ENCODE measurements at regions not wholly inside any gene's neighbourhood (a gene's known extent, or its start where the extent isn't known, plus 50 kb on each side); places are given as distances from the start of the nearest gene placed in this dataset.

DNA sequence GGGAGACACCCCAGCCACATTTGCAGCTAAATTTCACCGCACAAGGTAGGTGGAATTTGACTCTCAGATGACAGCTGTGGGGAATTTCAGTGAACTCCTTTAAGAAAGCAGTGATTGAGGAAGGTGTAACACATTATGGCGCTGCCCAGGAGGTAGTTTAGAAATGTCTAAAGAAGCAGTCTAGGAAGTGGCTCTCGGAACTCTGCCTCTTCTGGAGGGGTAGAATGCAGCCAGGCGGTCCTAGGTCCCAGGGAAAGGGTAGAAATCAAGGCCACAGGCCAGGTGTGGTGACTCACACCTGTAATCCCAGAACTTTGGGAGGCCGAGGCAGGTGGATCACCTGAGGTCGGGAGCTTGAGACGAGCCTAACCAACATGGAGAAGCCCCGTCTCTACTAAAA, 179.0 kb upstream of the HAAO start:
- H3K9me3 ChIP-seq: no peaks in the 10 kb centered on the region
- no peak overlapping the region for H3K27ac ChIP-seq
- DNase-seq: no peak
- no peaks in the 10 kb centered on the region for H3K36me3 ChIP-seq
- H3K4me1 ChIP-seq: peaks cover 14 to 23% (median 19%) of the 10 kb centered on the region in 4 donors
- 80 to 100% methylated on average over 3 to 8 of the region's 8 CpGs for WGBS, 2 donors (ENCODE audit: low coverage in 1 of 2)
- H3K4me3 ChIP-seq: no peak overlapping the region
- no peaks in the 10 kb centered on the region for H3K27me3 ChIP-seq
- intact Hi-C loops (cut with DNase I; ENCODE audit: low total_unique reads): loop anchor here (10.0 kb wide), 1 partner anchor 513 kb away; no protein-coding TSS in a partner anchor
- TF ChIP-seq EP300 (IDR thresholded peaks at IDR 0.05; ENCODE audit: low read depth) (no peak), POLR2A (IDR thresholded peaks at IDR 0.05) (no peak), POLR2AphosphoS5 (IDR thresholded peaks at IDR 0.05) (no peak)
- TF ChIP-seq, protein P1, sequence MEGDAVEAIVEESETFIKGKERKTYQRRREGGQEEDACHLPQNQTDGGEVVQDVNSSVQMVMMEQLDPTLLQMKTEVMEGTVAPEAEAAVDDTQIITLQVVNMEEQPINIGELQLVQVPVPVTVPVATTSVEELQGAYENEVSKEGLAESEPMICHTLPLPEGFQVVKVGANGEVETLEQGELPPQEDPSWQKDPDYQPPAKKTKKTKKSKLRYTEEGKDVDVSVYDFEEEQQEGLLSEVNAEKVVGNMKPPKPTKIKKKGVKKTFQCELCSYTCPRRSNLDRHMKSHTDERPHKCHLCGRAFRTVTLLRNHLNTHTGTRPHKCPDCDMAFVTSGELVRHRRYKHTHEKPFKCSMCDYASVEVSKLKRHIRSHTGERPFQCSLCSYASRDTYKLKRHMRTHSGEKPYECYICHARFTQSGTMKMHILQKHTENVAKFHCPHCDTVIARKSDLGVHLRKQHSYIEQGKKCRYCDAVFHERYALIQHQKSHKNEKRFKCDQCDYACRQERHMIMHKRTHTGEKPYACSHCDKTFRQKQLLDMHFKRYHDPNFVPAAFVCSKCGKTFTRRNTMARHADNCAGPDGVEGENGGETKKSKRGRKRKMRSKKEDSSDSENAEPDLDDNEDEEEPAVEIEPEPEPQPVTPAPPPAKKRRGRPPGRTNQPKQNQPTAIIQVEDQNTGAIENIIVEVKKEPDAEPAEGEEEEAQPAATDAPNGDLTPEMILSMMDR (IDR thresholded peaks at IDR 0.05): no peak
- in situ Hi-C loops (cut with MboI; ENCODE audit: low pct_ligation_motif_present in 1 of 4, low pct_unique_long_range_greater_than_20kb in 1 of 4, low sequenced_read_pairs in 3 of 4): loop anchor here (10.0 to 25.0 kb wide), 4 partner anchors 153 to 516 kb away; no protein-coding TSS in a partner anchor

DNA sequence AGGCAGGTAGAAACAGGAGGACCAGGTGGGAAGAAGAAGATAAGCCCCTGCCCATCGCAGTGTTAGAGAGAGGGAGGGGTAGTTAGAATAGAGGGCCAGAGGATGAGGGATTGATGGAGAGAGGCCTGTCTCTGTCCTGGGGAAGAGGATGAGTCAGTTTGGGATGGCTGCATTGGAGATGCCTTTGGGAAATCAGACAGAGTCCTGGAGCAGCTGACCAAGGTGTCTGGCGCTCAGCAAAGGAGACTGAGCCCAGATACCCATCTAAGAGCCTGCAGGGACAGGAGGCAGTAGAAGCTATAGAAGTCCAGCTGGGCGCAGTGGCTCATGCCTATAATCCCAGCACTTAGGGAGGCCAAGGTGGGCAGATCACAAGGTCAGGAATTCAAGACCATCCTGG, 177.8 kb upstream of the HAAO start:
- Histone ChIP-seq H3K27ac (no peak overlapping the region), H3K36me3 (no peaks in the 10 kb centered on the region), H3K27me3 (no peaks in the 10 kb centered on the region), H3K4me1 (peaks cover 11 to 16% (median 14%) of the 10 kb centered on the region in 4 donors), H3K9me3 (no peaks in the 10 kb centered on the region), H3K4me3 (no peak overlapping the region)
- TF ChIP-seq EP300 (IDR thresholded peaks at IDR 0.05; ENCODE audit: low read depth) (no peak), POLR2AphosphoS5 (IDR thresholded peaks at IDR 0.05) (no peak), POLR2A (IDR thresholded peaks at IDR 0.05) (no peak)
- TF ChIP-seq, protein P1 (IDR thresholded peaks at IDR 0.05): no peak
- no peak for DNase-seq
- intact Hi-C loops (cut with DNase I; ENCODE audit: low total_unique reads): loop anchor here (1.0 to 10.0 kb wide), 2 partner anchors 36 to 515 kb away; no protein-coding TSS in a partner anchor
- in situ Hi-C loops (cut with MboI; ENCODE audit: low pct_ligation_motif_present in 1 of 4, low pct_unique_long_range_greater_than_20kb in 1 of 4, low sequenced_read_pairs in 3 of 4): loop anchor here (10.0 to 25.0 kb wide), 4 partner anchors 155 to 517 kb away; no protein-coding TSS in a partner anchor
- 71 to 96% methylated on average over 1 to 3 of the region's 3 CpGs for WGBS, 2 donors (ENCODE audit: low coverage in 1 of 2)

DNA sequence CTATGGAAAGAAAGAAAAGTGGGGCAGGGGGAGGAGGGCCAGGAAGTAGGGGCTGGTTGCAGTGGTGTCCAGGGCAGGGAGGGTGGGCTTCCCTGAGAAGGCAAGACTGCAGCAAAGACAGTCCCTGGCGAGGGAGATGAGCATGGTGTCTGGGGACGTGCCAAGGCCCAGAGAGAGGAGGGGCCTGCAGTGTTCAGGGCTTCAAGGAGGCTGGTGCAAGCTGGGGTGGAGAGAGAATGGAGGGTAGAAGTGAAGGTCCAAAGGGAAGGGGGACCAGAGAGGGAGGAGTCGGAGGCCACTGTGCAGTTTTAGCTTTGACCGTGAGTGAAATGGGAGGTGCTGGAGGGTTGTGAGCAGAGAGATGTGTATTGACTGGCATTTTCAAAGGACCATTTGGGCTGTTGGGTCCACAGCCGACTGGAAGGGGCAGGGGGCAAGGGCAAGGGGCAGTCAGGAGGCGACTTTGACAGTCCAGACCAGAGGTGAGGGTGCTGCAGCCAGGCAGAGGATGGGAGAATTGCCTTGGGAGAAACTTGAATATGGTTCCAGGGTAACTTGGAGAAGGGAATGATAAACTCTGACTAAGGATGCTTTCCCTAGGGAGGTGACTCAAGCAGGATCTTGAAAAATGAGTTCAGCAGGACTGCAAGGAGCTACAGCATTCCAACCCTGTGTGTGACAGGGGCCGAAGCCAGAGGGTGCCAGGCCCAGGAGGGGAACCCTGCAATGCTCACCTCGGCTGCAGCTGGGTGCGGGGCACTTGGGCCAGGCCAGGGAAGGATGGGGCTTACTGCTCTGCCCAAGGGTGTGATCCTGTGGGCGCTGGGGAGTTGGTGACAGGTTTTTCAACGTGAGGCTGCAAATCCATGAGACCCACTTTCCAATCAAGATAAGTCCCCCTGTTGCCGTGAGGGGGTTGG, 177.1 kb upstream of the HAAO start:
- whole genome bisulfite sequencing, 2 donors (ENCODE audit: low coverage in 1 of 2): 86 to 87% methylated on average over 8 to 12 of the region's 12 CpGs
- intact Hi-C loops (cut with DNase I; ENCODE audit: low total_unique reads) (loop anchor here (1.0 to 10.0 kb wide), 2 partner anchors 35 to 515 kb away; no protein-coding TSS in a partner anchor), in situ Hi-C loops (cut with MboI; ENCODE audit: low pct_ligation_motif_present in 1 of 4, low pct_unique_long_range_greater_than_20kb in 1 of 4, low sequenced_read_pairs in 3 of 4) (loop anchor here (10.0 to 25.0 kb wide), 4 partner anchors 155 to 518 kb away; no protein-coding TSS in a partner anchor)
- no peaks in the 10 kb centered on the region for H3K9me3 ChIP-seq
- no peak for DNase-seq
- H3K4me3 ChIP-seq: no peak overlapping the region
- no peak overlapping the region for H3K27ac ChIP-seq
- H3K4me1 ChIP-seq: peaks cover 6 to 14% (median 8%) of the 10 kb centered on the region in 4 donors
- no peaks in the 10 kb centered on the region for H3K36me3 ChIP-seq
- no peaks in the 10 kb centered on the region for H3K27me3 ChIP-seq
- TF ChIP-seq POLR2A (IDR thresholded peaks at IDR 0.05) (no peak), POLR2AphosphoS5 (IDR thresholded peaks at IDR 0.05) (no peak), EP300 (IDR thresholded peaks at IDR 0.05; ENCODE audit: low read depth) (no peak)
- TF ChIP-seq, protein P1 (IDR thresholded peaks at IDR 0.05): no peak

DNA sequence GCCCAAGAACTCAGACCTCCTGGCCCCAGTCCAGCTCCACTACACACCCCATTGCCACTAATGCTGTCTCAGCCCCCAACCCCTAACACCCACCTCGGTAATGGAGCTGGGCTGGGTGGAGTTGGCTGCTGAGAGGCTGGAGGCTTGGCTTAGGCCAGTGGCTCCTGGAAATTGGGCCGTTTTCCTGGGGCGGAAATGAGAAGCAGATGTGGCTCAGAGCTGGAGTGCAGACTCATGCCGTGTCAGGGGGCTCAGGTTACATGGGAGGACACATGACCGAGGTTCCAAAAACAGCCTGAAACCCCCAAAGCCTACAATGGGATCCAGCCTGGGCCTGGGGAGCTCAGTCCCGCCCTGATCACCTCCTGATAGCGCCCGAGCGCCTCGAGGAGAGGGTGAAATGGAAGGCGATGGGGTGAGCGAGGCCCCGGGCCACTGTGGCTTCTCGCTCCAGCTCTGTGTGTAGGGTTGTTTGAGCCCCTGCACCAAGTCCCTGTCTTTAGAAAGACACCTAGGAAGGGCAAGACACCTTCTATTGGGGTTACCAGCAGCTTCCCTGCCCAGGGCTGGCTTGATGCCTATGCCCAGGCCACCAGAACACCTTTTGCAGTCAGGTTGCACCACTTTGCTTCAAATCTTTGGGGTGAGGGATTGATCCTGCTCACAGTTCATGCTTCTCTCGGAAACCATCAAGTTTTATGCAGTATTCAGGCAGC, 175.7 kb upstream of the HAAO start:
- H3K4me1 ChIP-seq: peaks cover 0 to 9% (median 0%) of the 10 kb centered on the region in 4 donors
- peak overlapping the region; percentile 13 to 40 (median 31) for H3K27ac ChIP-seq
- H3K9me3 ChIP-seq: no peaks in the 10 kb centered on the region
- 79% methylated on average over 15 of the region's 15 CpGs; no CpG with 5 or more reads in 1 of the 2 donors for WGBS, 2 donors (ENCODE audit: low coverage in 1 of 2)
- no peak for DNase-seq
- no peak overlapping the region for H3K4me3 ChIP-seq
- H3K27me3 ChIP-seq: no peaks in the 10 kb centered on the region
- H3K36me3 ChIP-seq: no peaks in the 10 kb centered on the region
- intact Hi-C loops (cut with DNase I; ENCODE audit: low total_unique reads): no loop called here
- in situ Hi-C loops (cut with MboI; ENCODE audit: low pct_ligation_motif_present in 1 of 4, low pct_unique_long_range_greater_than_20kb in 1 of 4, low sequenced_read_pairs in 3 of 4): loop anchor here in 2 of 4 donors (10.0 to 25.0 kb wide), 2 partner anchors 267 to 519 kb away; no protein-coding TSS in a partner anchor
- TF ChIP-seq POLR2A (IDR thresholded peaks at IDR 0.05) (no peak), POLR2AphosphoS5 (IDR thresholded peaks at IDR 0.05) (no peak), EP300 (IDR thresholded peaks at IDR 0.05; ENCODE audit: low read depth) (no peak)
- TF ChIP-seq, protein P1 (IDR thresholded peaks at IDR 0.05): no peak

Data from transverse colon (tissue), 4 donors.